DND-41 (cell line): ENCODE measurements at regions not wholly inside any gene's neighbourhood (a gene's known extent, or its start where the extent isn't known, plus 50 kb on each side); places are given as distances from the start of the nearest gene placed in this dataset.

ENCODE experiments used
- CTCF ChIP-seq: IDR thresholded peaks from 2 replicates; pipeline ENCODE4 v1.5.1; 2012; ENCODE audit warnings: borderline replicate concordance, low read length, moderate library complexity, mild to moderate bottlenecking; ENCODE audit not compliant: poor library complexity, severe bottlenecking; ENCODE audit errors: extremely low read depth
- EZH2 ChIP-seq: IDR thresholded peaks from 3 replicates; pipeline ENCODE4 v1.6.1; 2012; ENCODE audit warnings: borderline replicate concordance, low read depth, mild to moderate bottlenecking, moderate library complexity, low read length, inconsistent platforms; ENCODE audit not compliant: severe bottlenecking

- no peak for TF ChIP-seq EZH2
- no peak for TF ChIP-seq CTCF
Observed at GRCh38 chr14:21964180-21964579, 290.6 kb upstream of the OR4E1 start.
